H1 (cell line): ENCODE measurements at regions not wholly inside any gene's neighbourhood (a gene's known extent, or its start where the extent isn't known, plus 50 kb on each side); places are given as distances from the start of the nearest gene placed in this dataset.

Experiments used
- EZH2 ChIP-seq: fragments of 200-600 bp; sonication (generic); IDR thresholded peaks from 2 replicates; pipeline ENCODE4 v1.7.1; 2012; ENCODE audit warnings: low read depth, mild to moderate bottlenecking, moderate library complexity, low read length, inconsistent platforms; ENCODE audit not compliant: severe bottlenecking
- GABPA ChIP-seq: IDR thresholded peaks from 2 replicates; pipeline ENCODE4 v1.6.1; 2011; ENCODE audit warnings: mild to moderate bottlenecking, low read length, moderate library complexity, borderline replicate concordance; ENCODE audit not compliant: insufficient read depth
- POLR2AphosphoS5 ChIP-seq: IDR thresholded peaks from 2 replicates; pipeline ENCODE4 v1.6.1; 2011; ENCODE audit warnings: low read depth, low read length
- TF ChIP-seq, protein P1 (sequence below), 3 experiments: IDR thresholded peaks; 1 replicate in 2 of 3; 2 replicates in 1 of 3; pipeline versions ENCODE4 v1.5.1 to v1.6.1; 2011; ENCODE audit warnings: low read length in 3 of 3, mild to moderate bottlenecking in 3 of 3, inconsistent platforms in 2 of 3, low read depth in 1 of 3, moderate library complexity in 1 of 3; ENCODE audit not compliant: insufficient read depth in 1 of 3; ENCODE audit errors: control extremely low read depth in 1 of 3
- TF ChIP-seq, protein P2 (sequence below): IDR thresholded peaks from 2 replicates; pipeline ENCODE4 v1.6.1; 2012; ENCODE audit warnings: inconsistent platforms

DNA sequence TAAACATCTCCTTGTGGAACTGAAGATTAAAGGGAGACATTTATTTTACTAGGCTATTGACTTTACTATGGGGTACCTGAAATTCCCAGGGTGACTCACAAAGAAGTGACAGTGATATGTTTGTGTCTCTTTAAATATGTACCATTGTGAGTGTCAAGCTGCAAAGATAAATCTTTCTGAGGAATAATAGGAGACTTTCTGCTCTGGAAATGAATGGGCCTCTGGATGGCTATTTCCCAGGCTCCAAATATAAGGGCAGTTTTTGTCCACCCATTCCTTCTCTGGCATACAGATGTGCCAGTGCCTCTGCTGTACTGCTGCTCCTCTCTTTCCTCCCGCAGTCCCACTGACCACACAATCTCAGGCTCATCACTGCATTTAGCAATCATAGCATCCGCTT is 586.4 kb upstream of the CNTNAP5 start:
- TF ChIP-seq, protein P1, sequence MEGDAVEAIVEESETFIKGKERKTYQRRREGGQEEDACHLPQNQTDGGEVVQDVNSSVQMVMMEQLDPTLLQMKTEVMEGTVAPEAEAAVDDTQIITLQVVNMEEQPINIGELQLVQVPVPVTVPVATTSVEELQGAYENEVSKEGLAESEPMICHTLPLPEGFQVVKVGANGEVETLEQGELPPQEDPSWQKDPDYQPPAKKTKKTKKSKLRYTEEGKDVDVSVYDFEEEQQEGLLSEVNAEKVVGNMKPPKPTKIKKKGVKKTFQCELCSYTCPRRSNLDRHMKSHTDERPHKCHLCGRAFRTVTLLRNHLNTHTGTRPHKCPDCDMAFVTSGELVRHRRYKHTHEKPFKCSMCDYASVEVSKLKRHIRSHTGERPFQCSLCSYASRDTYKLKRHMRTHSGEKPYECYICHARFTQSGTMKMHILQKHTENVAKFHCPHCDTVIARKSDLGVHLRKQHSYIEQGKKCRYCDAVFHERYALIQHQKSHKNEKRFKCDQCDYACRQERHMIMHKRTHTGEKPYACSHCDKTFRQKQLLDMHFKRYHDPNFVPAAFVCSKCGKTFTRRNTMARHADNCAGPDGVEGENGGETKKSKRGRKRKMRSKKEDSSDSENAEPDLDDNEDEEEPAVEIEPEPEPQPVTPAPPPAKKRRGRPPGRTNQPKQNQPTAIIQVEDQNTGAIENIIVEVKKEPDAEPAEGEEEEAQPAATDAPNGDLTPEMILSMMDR (IDR thresholded peaks at IDR 0.05; ENCODE audit: control extremely low read depth in 1 of 3, insufficient read depth in 1 of 3, low read depth in 1 of 3, low read length in 3 of 3) = no peak
- TF ChIP-seq POLR2AphosphoS5 (no peak), GABPA (no peak), EZH2 (no peak)
- TF ChIP-seq, protein P2, sequence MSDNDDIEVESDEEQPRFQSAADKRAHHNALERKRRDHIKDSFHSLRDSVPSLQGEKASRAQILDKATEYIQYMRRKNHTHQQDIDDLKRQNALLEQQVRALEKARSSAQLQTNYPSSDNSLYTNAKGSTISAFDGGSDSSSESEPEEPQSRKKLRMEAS = no peak
